ENCODE measurements at regions not wholly inside any gene's neighbourhood (a gene's known extent, or its start where the extent isn't known, plus 50 kb on each side); places are given as distances from the start of the nearest gene placed in this dataset.

- Histone ChIP-seq H4K20me1 (ENCODE audit: insufficient read depth, low read length) (no peaks in the 10 kb centered on the region), H3K4me1 (ENCODE audit: insufficient read depth, low read length, poor library complexity, severe bottlenecking) (peaks cover 9% of the 10 kb centered on the region), H3K79me2 (ENCODE audit: insufficient read depth, low read depth, low read length) (no peaks in the 10 kb centered on the region), H3K36me3 (ENCODE audit: insufficient read depth, low read length) (no peaks in the 10 kb centered on the region), H3K4me3 (ENCODE audit: low read depth, low read length, poor library complexity, severe bottlenecking) (no peak overlapping the region), H2AFZ (ENCODE audit: low read length) (no peak overlapping the region), H3K9me3 (ENCODE audit: low read length) (no peaks in the 10 kb centered on the region), H3K9me2 (ENCODE audit: insufficient read depth, low read length) (no peaks in the 10 kb centered on the region), H3K4me2 (ENCODE audit: low read length) (no peak overlapping the region), H3K27ac (ENCODE audit: low read depth, low read length, poor library complexity, severe bottlenecking) (no peak overlapping the region)
- no TSS peak for BruUV-seq (replicated peaks)
- DNase-seq (ENCODE audit: low spot score): no peak
- ChIA-PET POLR2A (interaction anchor here (0.9 kb wide), 1 partner anchor 418 kb away, joined by 4 read pairs; no protein-coding TSS in a partner anchor), CTCF (ENCODE audit: unreplicated experiment) (no interaction called here)
- TF ChIP-seq CTCF (conservative IDR thresholded peaks at IDR 0.05; ENCODE audit: low read length) (0 out of 2 replicates have a peak, but pooled peaks have one; percentile 20), EZH2phosphoT487 (IDR thresholded peaks at IDR 0.05; ENCODE audit: borderline replicate concordance, low read depth, low read length) (no peak)
- intact Hi-C loops (cut with micrococcal nuclease; ENCODE audit: unreplicated experiment): no loop called here
Observed at GRCh38 chr1:193412748-193413147, 226.3 kb upstream of the B3GALT2 start.

- peaks cover 3% of the 10 kb centered on the region for H3K4me1 ChIP-seq (ENCODE audit: insufficient read depth, low read length, poor library complexity, severe bottlenecking)
- H3K36me3 ChIP-seq (ENCODE audit: insufficient read depth, low read length): no peaks in the 10 kb centered on the region
- H3K27ac ChIP-seq (ENCODE audit: low read depth, low read length, poor library complexity, severe bottlenecking): no peak overlapping the region
- ChIA-PET CTCF (ENCODE audit: unreplicated experiment) (no interaction called here), POLR2A (no interaction called here)
- no peaks in the 10 kb centered on the region for H3K9me2 ChIP-seq (ENCODE audit: insufficient read depth, low read length)
- intact Hi-C loops (cut with micrococcal nuclease; ENCODE audit: unreplicated experiment): no loop called here
- no peak overlapping the region for H3K4me2 ChIP-seq (ENCODE audit: low read length)
- no peak overlapping the region for H3K4me3 ChIP-seq (ENCODE audit: low read depth, low read length, poor library complexity, severe bottlenecking)
- no peaks in the 10 kb centered on the region for H3K79me2 ChIP-seq (ENCODE audit: insufficient read depth, low read depth, low read length)
- no TSS peak for BruUV-seq (replicated peaks)
- no peak for DNase-seq (ENCODE audit: low spot score)
- H4K20me1 ChIP-seq (ENCODE audit: insufficient read depth, low read length): no peaks in the 10 kb centered on the region
- no peak for TF ChIP-seq EZH2phosphoT487 (IDR thresholded peaks at IDR 0.05; ENCODE audit: borderline replicate concordance, low read depth, low read length)
- no peak for TF ChIP-seq CTCF (conservative IDR thresholded peaks at IDR 0.05; ENCODE audit: low read length)
- no peaks in the 10 kb centered on the region for H3K9me3 ChIP-seq (ENCODE audit: low read length)
- H2AFZ ChIP-seq (ENCODE audit: low read length): no peak overlapping the region; the same call in 1 of the 2 replicates
Observed at GRCh38 chr1:193411714-193412113, 225.3 kb upstream of the B3GALT2 start.

- H3K4me1 ChIP-seq (ENCODE audit: insufficient read depth, low read length, poor library complexity, severe bottlenecking): peaks cover 3% of the 10 kb centered on the region
- H2AFZ ChIP-seq (ENCODE audit: low read length): no peak overlapping the region
- no peak overlapping the region for H3K4me3 ChIP-seq (ENCODE audit: low read depth, low read length, poor library complexity, severe bottlenecking)
- no TSS peak for BruUV-seq (replicated peaks)
- no peaks in the 10 kb centered on the region for H3K9me2 ChIP-seq (ENCODE audit: insufficient read depth, low read length)
- H3K27ac ChIP-seq (ENCODE audit: low read depth, low read length, poor library complexity, severe bottlenecking): no peak overlapping the region
- no peaks in the 10 kb centered on the region for H4K20me1 ChIP-seq (ENCODE audit: insufficient read depth, low read length)
- H3K79me2 ChIP-seq (ENCODE audit: insufficient read depth, low read depth, low read length): no peaks in the 10 kb centered on the region
- no peaks in the 10 kb centered on the region for H3K9me3 ChIP-seq (ENCODE audit: low read length)
- TF ChIP-seq EZH2phosphoT487 (IDR thresholded peaks at IDR 0.05; ENCODE audit: borderline replicate concordance, low read depth, low read length) (no peak), CTCF (conservative IDR thresholded peaks at IDR 0.05; ENCODE audit: low read length) (no peak)
- H3K36me3 ChIP-seq (ENCODE audit: insufficient read depth, low read length): no peaks in the 10 kb centered on the region
- DNase-seq (ENCODE audit: low spot score): no peak
- ChIA-PET POLR2A (no interaction called here), CTCF (ENCODE audit: unreplicated experiment) (no interaction called here)
- intact Hi-C loops (cut with micrococcal nuclease; ENCODE audit: unreplicated experiment): no loop called here
- no peak overlapping the region for H3K4me2 ChIP-seq (ENCODE audit: low read length)
Observed at GRCh38 chr1:193411215-193411614, 224.8 kb upstream of the B3GALT2 start.
